GM23338 (cell line): ENCODE measurements at regions not wholly inside any gene's neighbourhood (a gene's known extent, or its start where the extent isn't known, plus 50 kb on each side); places are given as distances from the start of the nearest gene placed in this dataset.
A peak's percentile ranks its signal among the peaks of the same experiment; 100 is the strongest.

ENCODE experiments used
- EZH2 ChIP-seq: fragments of 200-600 bp; sonication (generic); IDR thresholded peaks from one replicate; pipeline ENCODE4 v1.8.0; 2017; ENCODE audit warnings: antibody characterized with exemption, mild to moderate bottlenecking, low read depth; ENCODE audit not compliant: unreplicated experiment
- EZH2phosphoT487 ChIP-seq: fragments of 200-600 bp; sonication (generic); IDR thresholded peaks from one replicate; pipeline ENCODE4 v1.8.1; 2018; ENCODE audit warnings: antibody characterized with exemption; ENCODE audit not compliant: unreplicated experiment
- POLR2AphosphoS5 ChIP-seq: IDR thresholded peaks from 2 replicates; pipeline ENCODE4 v1.6.1; 2016; ENCODE audit warnings: antibody characterized with exemption, low read depth
- ZNF114 ChIP-seq: fragments of 250-450 bp; sonication (Bioruptor Pico); IDR thresholded peaks from 2 replicates; pipeline ENCODE4 v1.5.0; 2020; ENCODE audit warnings: mild to moderate bottlenecking, moderate library complexity
- TF ChIP-seq, protein P1 (sequence below), 2 experiments: fragments of 200-600 bp in 1 of 2; sonication (generic) in 1 of 2; conservative IDR thresholded peaks; 2 replicates each; pipeline versions ENCODE4 v1.5.1 to v1.6.1; 2016 to 2017; ENCODE audit warnings: antibody characterized with exemption in 2 of 2, low read depth in 2 of 2, mild to moderate bottlenecking in 2 of 2, moderate library complexity in 1 of 2
- TF ChIP-seq, protein P2 (sequence below): IDR thresholded peaks from one replicate; pipeline ENCODE4 v1.6.1; 2018; ENCODE audit warnings: antibody characterized with exemption; ENCODE audit not compliant: unreplicated experiment
- TF ChIP-seq, protein P3 (sequence below): IDR thresholded peaks from 2 replicates; pipeline ENCODE4 v1.6.1; 2016; ENCODE audit warnings: antibody characterized with exemption

DNA sequence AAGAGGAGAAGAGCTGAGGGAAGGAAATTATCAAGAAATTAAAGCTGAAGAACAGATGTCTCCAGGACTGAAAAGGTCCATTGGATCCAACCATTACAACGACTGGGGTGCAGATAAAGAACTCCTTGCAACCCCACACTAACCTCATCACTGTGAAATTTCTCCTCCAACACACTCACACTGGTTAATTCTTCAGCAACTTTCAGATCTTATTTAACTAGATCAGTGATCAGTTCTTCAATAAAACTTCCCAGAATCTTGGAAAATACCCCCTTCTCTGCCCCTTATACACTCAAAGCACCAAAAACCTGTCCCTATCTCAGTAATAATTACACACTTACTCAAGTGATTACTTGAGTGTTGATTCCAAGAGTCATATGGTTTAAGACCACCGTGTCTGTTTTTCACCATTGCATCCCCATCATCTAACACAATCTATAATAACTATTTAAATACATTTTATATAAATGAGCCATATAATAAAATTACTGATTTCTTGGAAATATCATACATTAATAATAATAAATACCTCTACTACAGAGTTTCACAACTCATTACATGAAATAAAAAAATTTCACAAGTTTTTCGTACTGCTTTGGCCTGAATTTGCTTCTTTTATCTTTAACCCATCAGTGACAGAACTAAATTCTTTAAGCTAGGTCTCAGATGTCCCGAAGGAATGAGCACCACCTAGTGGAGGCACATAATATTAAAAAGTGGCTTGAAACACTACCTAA lies 123.7 kb downstream of the MPP7 start:
- no peak for TF ChIP-seq POLR2AphosphoS5
- TF ChIP-seq, protein P1, sequence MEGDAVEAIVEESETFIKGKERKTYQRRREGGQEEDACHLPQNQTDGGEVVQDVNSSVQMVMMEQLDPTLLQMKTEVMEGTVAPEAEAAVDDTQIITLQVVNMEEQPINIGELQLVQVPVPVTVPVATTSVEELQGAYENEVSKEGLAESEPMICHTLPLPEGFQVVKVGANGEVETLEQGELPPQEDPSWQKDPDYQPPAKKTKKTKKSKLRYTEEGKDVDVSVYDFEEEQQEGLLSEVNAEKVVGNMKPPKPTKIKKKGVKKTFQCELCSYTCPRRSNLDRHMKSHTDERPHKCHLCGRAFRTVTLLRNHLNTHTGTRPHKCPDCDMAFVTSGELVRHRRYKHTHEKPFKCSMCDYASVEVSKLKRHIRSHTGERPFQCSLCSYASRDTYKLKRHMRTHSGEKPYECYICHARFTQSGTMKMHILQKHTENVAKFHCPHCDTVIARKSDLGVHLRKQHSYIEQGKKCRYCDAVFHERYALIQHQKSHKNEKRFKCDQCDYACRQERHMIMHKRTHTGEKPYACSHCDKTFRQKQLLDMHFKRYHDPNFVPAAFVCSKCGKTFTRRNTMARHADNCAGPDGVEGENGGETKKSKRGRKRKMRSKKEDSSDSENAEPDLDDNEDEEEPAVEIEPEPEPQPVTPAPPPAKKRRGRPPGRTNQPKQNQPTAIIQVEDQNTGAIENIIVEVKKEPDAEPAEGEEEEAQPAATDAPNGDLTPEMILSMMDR (conservative IDR thresholded peaks at IDR 0.05; ENCODE audit: low read depth in 2 of 2), result peak; percentile 73 to 83
- TF ChIP-seq, protein P2, sequence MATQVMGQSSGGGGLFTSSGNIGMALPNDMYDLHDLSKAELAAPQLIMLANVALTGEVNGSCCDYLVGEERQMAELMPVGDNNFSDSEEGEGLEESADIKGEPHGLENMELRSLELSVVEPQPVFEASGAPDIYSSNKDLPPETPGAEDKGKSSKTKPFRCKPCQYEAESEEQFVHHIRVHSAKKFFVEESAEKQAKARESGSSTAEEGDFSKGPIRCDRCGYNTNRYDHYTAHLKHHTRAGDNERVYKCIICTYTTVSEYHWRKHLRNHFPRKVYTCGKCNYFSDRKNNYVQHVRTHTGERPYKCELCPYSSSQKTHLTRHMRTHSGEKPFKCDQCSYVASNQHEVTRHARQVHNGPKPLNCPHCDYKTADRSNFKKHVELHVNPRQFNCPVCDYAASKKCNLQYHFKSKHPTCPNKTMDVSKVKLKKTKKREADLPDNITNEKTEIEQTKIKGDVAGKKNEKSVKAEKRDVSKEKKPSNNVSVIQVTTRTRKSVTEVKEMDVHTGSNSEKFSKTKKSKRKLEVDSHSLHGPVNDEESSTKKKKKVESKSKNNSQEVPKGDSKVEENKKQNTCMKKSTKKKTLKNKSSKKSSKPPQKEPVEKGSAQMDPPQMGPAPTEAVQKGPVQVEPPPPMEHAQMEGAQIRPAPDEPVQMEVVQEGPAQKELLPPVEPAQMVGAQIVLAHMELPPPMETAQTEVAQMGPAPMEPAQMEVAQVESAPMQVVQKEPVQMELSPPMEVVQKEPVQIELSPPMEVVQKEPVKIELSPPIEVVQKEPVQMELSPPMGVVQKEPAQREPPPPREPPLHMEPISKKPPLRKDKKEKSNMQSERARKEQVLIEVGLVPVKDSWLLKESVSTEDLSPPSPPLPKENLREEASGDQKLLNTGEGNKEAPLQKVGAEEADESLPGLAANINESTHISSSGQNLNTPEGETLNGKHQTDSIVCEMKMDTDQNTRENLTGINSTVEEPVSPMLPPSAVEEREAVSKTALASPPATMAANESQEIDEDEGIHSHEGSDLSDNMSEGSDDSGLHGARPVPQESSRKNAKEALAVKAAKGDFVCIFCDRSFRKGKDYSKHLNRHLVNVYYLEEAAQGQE, result no peak
- no peak for TF ChIP-seq ZNF114 (CRISPR knock-in tag)
- no peak for TF ChIP-seq EZH2phosphoT487
- no peak for TF ChIP-seq EZH2
- TF ChIP-seq, protein P3, sequence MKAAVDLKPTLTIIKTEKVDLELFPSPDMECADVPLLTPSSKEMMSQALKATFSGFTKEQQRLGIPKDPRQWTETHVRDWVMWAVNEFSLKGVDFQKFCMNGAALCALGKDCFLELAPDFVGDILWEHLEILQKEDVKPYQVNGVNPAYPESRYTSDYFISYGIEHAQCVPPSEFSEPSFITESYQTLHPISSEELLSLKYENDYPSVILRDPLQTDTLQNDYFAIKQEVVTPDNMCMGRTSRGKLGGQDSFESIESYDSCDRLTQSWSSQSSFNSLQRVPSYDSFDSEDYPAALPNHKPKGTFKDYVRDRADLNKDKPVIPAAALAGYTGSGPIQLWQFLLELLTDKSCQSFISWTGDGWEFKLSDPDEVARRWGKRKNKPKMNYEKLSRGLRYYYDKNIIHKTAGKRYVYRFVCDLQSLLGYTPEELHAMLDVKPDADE, result no peak
